Body of pancreas (tissue), 4 donors: ENCODE measurements at regions not wholly inside any gene's neighbourhood (a gene's known extent, or its start where the extent isn't known, plus 50 kb on each side); places are given as distances from the start of the nearest gene placed in this dataset.

Experiments
- ATAC-seq: fragments of 150-250 bp; one replicate; pipeline ENCODE4 v1.9.1; 2016
- DNase-seq, 4 donors: peaks; one replicate each; pipeline ENCODE4 v3.0.0-alpha.2; 2019
- H3K27ac ChIP-seq, 4 donors: fragments of 200-600 bp; sonication (generic); 1 replicate in 3 of 4; 2 replicates in 1 of 4; pipeline versions ENCODE4 v1.5.1 to v1.6.1; 2016 to 2019; ENCODE audit warnings: mild to moderate bottlenecking in 1 of 4, mixed read lengths in 1 of 4, moderate library complexity in 1 of 4
- H3K27me3 ChIP-seq, 2 donors: fragments of 200-600 bp; sonication (generic); one replicate each; pipeline ENCODE4 v1.6.0; 2016; ENCODE audit warnings: mild to moderate bottlenecking in 1 of 2
- H3K36me3 ChIP-seq, 2 donors: fragments of 200-600 bp; sonication (generic); replicated peaks in 1 of 2; 2 replicates each; pipeline ENCODE4 v1.5.1; 2016; ENCODE audit warnings: low read depth in 2 of 2; ENCODE audit not compliant: insufficient read depth in 1 of 2
- H3K4me1 ChIP-seq: fragments of 200-600 bp; sonication (generic); one replicate; pipeline ENCODE4 v1.6.0; 2016
- H3K4me3 ChIP-seq, 2 donors: fragments of 200-600 bp; sonication (generic); 1 replicate in 1 of 2; 2 replicates in 1 of 2; pipeline ENCODE4 v1.5.1; 2016 to 2019
- H3K9me3 ChIP-seq, 3 donors: fragments of 200-600 bp; sonication (generic); 1 replicate in 2 of 3; 2 replicates in 1 of 3; pipeline ENCODE4 v1.5.1; 2016
- POLR2A ChIP-seq, 3 donors: fragments of 450-650 bp; IDR thresholded peaks; one replicate each; pipeline ENCODE4 v1.6.1; 2016; ENCODE audit warnings: antibody characterized with exemption in 3 of 3, mild to moderate bottlenecking in 2 of 3
- WGBS, 2 donors: methylation state at CpG; one replicate each; pipeline ENCODE4 v1.1.5; 2017; 5-methylcytosine and 5-hydroxymethylcytosine counted together
- intact Hi-C: fragments of 100-400 bp; cut with DNase I; formaldehyde crosslinking; loops from one replicate; pipeline ENCODE4 v1.15.1; 2023
- TF ChIP-seq, protein P1 (sequence below), 7 experiments: fragments of 450-650 bp in 4 of 7; fragments of 200-600 bp in 3 of 7; sonication (generic) in 3 of 7; IDR thresholded peaks; one replicate each; pipeline ENCODE4 v1.5.1; 2016 to 2019; ENCODE audit warnings: antibody characterized with exemption in 7 of 7

DNA sequence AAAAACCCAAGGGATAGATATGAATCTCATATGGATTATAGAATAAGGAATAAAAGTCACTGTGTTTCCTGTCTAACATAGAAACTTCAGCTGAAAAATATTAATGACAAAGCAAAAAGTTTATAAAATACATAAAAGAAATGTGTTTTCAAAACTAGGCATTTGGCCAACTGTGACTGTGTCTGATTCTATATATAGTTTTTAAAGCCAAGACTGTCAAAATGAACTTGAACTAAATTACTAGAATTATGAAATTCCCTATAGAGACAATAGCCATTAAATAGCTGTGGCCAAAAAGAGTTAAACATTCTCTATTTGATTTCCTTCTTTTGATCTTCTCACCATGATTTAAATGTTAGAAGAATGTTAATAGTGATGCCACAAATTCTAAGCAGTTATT is 311.2 kb upstream of the SEMA3D start:
- no peak for DNase-seq
- Histone ChIP-seq H3K9me3 (no peaks in the 10 kb centered on the region), H3K27ac (no peak overlapping the region), H3K27me3 (no peaks in the 10 kb centered on the region), H3K4me1 (no peaks in the 10 kb centered on the region), H3K36me3 (no peaks in the 10 kb centered on the region), H3K4me3 (no peak overlapping the region)
- intact Hi-C loops: no loop called here
- TF ChIP-seq, protein P1, sequence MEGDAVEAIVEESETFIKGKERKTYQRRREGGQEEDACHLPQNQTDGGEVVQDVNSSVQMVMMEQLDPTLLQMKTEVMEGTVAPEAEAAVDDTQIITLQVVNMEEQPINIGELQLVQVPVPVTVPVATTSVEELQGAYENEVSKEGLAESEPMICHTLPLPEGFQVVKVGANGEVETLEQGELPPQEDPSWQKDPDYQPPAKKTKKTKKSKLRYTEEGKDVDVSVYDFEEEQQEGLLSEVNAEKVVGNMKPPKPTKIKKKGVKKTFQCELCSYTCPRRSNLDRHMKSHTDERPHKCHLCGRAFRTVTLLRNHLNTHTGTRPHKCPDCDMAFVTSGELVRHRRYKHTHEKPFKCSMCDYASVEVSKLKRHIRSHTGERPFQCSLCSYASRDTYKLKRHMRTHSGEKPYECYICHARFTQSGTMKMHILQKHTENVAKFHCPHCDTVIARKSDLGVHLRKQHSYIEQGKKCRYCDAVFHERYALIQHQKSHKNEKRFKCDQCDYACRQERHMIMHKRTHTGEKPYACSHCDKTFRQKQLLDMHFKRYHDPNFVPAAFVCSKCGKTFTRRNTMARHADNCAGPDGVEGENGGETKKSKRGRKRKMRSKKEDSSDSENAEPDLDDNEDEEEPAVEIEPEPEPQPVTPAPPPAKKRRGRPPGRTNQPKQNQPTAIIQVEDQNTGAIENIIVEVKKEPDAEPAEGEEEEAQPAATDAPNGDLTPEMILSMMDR (IDR thresholded peaks at IDR 0.05): no peak
- no peak for TF ChIP-seq POLR2A (IDR thresholded peaks at IDR 0.05)
- no peak for ATAC-seq

DNA sequence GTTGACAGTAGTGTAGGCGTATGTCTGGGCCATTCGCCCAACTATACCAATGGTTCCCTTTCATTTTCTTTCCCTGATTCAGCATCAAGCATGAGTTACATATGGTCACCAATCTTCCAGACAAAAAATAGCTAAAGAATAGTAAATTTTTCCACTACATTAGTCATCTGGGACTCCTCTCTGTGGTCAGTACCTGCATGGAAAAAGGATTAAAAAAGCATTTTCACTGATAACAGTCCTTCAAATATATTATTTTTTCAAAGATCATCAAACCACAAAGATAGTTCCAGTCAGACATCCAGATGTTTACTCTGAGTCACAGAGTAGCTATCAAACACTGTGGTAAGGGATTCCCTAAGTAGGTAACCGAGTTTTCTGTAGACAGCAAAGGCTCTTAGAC is 302.6 kb upstream of the SEMA3D start:
- no peak overlapping the region for H3K27ac ChIP-seq
- ATAC-seq: no peak
- H3K4me1 ChIP-seq: no peaks in the 10 kb centered on the region
- DNase-seq: no peak
- intact Hi-C loops: no loop called here
- H3K4me3 ChIP-seq: no peak overlapping the region
- no peaks in the 10 kb centered on the region for H3K27me3 ChIP-seq
- TF ChIP-seq, protein P1 (IDR thresholded peaks at IDR 0.05): no peak
- TF ChIP-seq POLR2A (IDR thresholded peaks at IDR 0.05): no peak
- H3K9me3 ChIP-seq: no peaks in the 10 kb centered on the region
- H3K36me3 ChIP-seq: no peaks in the 10 kb centered on the region
- WGBS, 2 donors: 64 to 68% methylated on average over 3 of the region's 3 CpGs

DNA sequence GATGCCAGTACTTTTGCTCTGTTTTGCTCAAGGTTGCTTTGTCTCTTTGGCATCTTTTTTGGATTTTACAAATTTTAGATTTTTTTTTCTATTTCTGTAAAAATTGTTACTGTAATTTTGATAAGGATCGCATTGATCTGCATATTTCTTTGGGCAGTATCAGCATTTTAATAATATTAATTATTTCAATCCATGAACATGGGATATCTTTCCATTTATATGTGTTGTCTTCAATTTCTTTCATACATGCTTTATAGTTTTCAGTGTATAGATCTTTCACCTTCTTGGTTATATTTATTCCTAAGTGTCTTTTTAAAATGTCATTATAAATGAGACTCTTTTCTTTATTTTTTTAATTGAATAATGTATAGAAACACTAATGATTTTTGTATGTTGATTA is 301.6 kb upstream of the SEMA3D start:
- intact Hi-C loops: no loop called here
- no peaks in the 10 kb centered on the region for H3K36me3 ChIP-seq
- H3K9me3 ChIP-seq: no peaks in the 10 kb centered on the region
- H3K27ac ChIP-seq: no peak overlapping the region
- no peak overlapping the region for H3K4me3 ChIP-seq
- no peaks in the 10 kb centered on the region for H3K4me1 ChIP-seq
- ATAC-seq (no peak), DNase-seq (no peak)
- no peaks in the 10 kb centered on the region for H3K27me3 ChIP-seq
- 71 to 81% methylated on average over 1 of the region's 1 CpG for WGBS, 2 donors
- no peak for TF ChIP-seq POLR2A (IDR thresholded peaks at IDR 0.05)
- TF ChIP-seq, protein P1 (IDR thresholded peaks at IDR 0.05): no peak

DNA sequence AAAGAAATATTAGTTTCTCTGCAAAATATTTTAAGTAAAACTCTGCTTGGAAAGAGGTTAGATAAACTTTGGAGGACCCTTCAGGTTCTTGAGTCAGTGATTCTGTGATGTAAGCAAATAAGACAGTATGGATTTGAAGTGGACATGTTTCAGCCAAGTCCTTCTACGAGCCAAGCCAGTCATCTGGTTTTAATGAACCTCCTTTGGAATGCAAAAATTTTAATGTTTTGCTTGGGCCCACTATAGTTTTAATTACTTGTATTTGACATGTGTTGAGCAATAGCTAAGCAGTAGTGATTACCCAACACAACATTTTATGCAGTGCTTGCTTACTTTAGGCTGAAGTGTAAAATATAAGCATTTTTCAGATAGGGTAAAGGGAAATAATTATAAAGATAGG is 296.3 kb upstream of the SEMA3D start:
- intact Hi-C loops: no loop called here
- TF ChIP-seq, protein P1 (IDR thresholded peaks at IDR 0.05): no peak
- no peak for TF ChIP-seq POLR2A (IDR thresholded peaks at IDR 0.05)
- Histone ChIP-seq H3K27ac (no peak overlapping the region), H3K9me3 (no peaks in the 10 kb centered on the region), H3K4me1 (no peaks in the 10 kb centered on the region), H3K27me3 (no peaks in the 10 kb centered on the region), H3K36me3 (no peaks in the 10 kb centered on the region), H3K4me3 (no peak overlapping the region)
- ATAC-seq (no peak), DNase-seq (no peak)
- 38 to 44% methylated on average over 1 of the region's 1 CpG for WGBS, 2 donors

DNA sequence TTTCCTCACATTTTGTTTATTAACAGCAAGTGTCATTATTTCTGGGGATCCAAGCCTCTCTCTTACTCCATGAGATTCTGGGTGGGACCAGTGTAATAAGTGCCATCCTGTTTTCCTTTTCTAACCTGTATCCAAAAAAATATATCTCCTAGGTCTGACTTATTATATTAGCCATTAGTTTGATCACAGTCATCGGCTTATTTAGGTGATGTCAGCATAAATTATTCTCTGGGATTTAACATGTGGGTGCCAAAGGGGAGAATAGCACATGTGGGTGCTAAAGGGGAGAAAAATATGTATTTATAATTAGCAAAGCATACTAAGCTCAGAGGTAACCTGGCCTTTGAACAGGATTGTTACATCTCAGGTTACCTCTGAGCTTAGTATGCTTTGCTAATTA is 293.8 kb upstream of the SEMA3D start:
- H3K36me3 ChIP-seq: no peaks in the 10 kb centered on the region
- H3K9me3 ChIP-seq: no peaks in the 10 kb centered on the region
- no peaks in the 10 kb centered on the region for H3K4me1 ChIP-seq
- H3K27ac ChIP-seq: no peak overlapping the region
- H3K4me3 ChIP-seq: no peak overlapping the region
- intact Hi-C loops: no loop called here
- TF ChIP-seq POLR2A (IDR thresholded peaks at IDR 0.05): no peak
- TF ChIP-seq, protein P1 (IDR thresholded peaks at IDR 0.05): no peak
- 77 to 87% methylated on average over 1 of the region's 1 CpG for WGBS, 2 donors
- DNase-seq: no peak
- H3K27me3 ChIP-seq: no peaks in the 10 kb centered on the region
- no peak for ATAC-seq
